DOHH2 (cell line): ENCODE measurements at regions not wholly inside any gene's neighbourhood (a gene's known extent, or its start where the extent isn't known, plus 50 kb on each side); places are given as distances from the start of the nearest gene placed in this dataset.

ENCODE experiments used
- EZH2phosphoT487 ChIP-seq: fragments of 200-600 bp; sonication (generic); IDR thresholded peaks from 2 replicates; pipeline ENCODE4 v1.6.1; 2017; ENCODE audit warnings: borderline replicate concordance, mild to moderate bottlenecking, antibody characterized with exemption, low read length, moderate library complexity, mixed read lengths
- TF ChIP-seq, protein P1 (sequence below): fragments of 200-600 bp; sonication (generic); IDR thresholded peaks from one replicate; pipeline ENCODE4 v1.5.1; 2014; ENCODE audit warnings: antibody characterized with exemption, mild to moderate bottlenecking, low read depth, low read length; ENCODE audit not compliant: poor library complexity, severe bottlenecking

DNA sequence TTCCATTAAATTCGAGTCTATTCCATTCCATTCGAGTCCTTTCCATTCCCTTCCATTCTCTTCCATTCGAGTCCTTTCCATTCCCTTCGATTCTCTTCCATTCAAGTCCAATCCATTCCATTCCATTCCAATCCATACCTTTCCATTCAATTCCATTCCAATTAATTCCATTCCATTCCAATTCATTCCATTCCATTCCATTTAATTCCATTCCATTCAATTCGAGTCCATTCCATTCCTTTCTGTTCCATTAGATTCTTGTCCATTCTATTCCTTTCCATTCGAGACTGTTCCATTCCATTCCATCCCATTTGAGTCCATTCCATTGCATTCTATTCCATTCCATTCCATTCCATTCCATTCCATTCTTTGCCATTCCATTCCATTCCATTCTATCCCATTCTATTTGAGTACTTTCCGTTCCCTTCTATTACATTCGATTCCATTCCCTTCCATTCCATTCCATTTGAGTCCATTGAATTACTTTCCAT is 1130.0 kb downstream of the RPIA start:
- TF ChIP-seq, protein P1, sequence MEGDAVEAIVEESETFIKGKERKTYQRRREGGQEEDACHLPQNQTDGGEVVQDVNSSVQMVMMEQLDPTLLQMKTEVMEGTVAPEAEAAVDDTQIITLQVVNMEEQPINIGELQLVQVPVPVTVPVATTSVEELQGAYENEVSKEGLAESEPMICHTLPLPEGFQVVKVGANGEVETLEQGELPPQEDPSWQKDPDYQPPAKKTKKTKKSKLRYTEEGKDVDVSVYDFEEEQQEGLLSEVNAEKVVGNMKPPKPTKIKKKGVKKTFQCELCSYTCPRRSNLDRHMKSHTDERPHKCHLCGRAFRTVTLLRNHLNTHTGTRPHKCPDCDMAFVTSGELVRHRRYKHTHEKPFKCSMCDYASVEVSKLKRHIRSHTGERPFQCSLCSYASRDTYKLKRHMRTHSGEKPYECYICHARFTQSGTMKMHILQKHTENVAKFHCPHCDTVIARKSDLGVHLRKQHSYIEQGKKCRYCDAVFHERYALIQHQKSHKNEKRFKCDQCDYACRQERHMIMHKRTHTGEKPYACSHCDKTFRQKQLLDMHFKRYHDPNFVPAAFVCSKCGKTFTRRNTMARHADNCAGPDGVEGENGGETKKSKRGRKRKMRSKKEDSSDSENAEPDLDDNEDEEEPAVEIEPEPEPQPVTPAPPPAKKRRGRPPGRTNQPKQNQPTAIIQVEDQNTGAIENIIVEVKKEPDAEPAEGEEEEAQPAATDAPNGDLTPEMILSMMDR: no peak
- TF ChIP-seq EZH2phosphoT487: no peak
